ENCODE measurements at regions not wholly inside any gene's neighbourhood (a gene's known extent, or its start where the extent isn't known, plus 50 kb on each side); places are given as distances from the start of the nearest gene placed in this dataset.

DNA sequence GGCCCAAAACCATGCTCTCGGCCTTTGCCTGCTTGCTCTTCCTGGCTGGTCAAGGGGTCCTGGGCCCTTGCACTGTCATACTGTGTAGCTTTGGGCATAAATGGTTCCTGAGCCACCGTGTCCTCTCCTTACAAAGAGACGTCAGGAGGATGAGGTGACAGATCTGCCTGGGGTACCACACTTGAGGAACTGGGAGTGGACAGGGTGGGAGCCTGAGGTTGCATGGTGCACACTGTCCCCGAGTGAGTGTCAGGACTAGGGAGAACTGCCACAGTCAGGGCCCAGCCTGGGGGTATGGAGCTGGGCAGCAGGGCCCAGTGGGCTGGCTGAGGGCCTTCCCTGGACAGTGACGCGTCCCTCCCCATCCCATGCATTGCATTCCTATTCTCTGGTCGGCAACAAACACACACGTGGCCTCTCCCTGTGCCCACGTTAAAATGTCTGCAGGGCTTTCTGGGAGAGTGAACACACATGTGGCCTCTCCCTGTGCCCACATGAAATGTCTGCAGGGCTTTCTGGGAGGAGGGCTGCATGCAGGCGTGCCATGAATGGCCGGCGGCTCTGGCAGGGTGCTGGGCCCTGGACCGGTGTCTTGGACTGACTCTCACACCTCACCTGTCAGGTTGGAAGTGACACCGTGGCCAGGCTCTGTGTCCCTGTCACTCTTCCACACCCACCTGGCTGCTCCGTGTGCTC, 122.1 kb upstream of the COL5A1 start:
- no peaks in the 10 kb centered on the region for H3K36me3 ChIP-seq (ENCODE audit: control insufficient read depth, insufficient read depth, low read length)
- peaks cover 1% of the 10 kb centered on the region for H3K9me3 ChIP-seq (ENCODE audit: control insufficient read depth, low read depth, low read length)
- no peak for DNase-seq
- H3K4me3 ChIP-seq (ENCODE audit: low read length), result no peak overlapping the region
- H3K27me3 ChIP-seq (ENCODE audit: control insufficient read depth, insufficient read depth, low read length), result peaks cover 7% of the 10 kb centered on the region
- WGBS (ENCODE audit: insufficient coverage, low lambda C conversion rate), result no CpG with 5 or more reads among the region's 15 CpGs
- H3K27ac ChIP-seq (ENCODE audit: low read length), result no peak overlapping the region
- H3K4me1 ChIP-seq (ENCODE audit: control insufficient read depth, insufficient read depth, low read length), result no peaks in the 10 kb centered on the region

DNA sequence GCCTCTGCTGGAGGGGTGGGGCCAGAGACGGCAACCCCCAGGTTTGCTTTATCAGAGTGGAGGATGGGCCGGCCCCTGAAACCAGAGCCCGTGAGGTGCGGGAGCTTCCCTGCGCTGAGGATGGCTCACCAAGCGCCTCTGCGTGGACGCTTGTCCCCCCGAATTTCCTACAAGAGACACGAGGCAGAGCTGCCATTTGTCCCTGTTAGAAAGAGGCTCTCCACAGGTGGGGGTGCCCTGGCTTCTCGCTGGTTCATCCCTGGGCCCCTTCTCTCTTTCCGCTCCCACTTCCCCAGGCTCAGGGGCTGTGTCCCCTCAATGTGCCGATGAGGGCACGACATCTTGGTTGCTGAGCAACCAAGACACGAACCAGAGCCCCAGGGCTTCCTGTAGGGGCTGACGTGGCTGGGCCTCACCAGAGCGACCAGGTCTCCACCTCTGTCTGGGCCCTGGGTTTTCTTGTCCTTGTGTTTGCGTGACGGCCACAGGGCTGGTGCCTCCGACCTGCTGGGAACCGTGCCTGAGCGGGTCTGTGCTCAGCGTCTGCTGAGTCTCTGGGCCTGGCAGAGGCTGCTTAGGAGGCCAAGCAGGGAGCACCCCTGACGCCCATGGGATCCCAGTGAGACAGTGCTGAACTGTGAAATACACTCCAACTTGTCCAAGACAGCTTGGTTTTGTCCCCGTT, 119.6 kb upstream of the COL5A1 start:
- peaks cover 7% of the 10 kb centered on the region for H3K27me3 ChIP-seq (ENCODE audit: control insufficient read depth, insufficient read depth, low read length)
- no peaks in the 10 kb centered on the region for H3K9me3 ChIP-seq (ENCODE audit: control insufficient read depth, low read depth, low read length)
- DNase-seq, result no peak
- no CpG with 5 or more reads among the region's 25 CpGs for WGBS (ENCODE audit: insufficient coverage, low lambda C conversion rate)
- H3K27ac ChIP-seq (ENCODE audit: low read length), result no peak overlapping the region
- H3K36me3 ChIP-seq (ENCODE audit: control insufficient read depth, insufficient read depth, low read length), result no peaks in the 10 kb centered on the region
- H3K4me1 ChIP-seq (ENCODE audit: control insufficient read depth, insufficient read depth, low read length), result no peaks in the 10 kb centered on the region
- no peak overlapping the region for H3K4me3 ChIP-seq (ENCODE audit: low read length)

GRCh38 chr9:134522502-134522848, 119.1 kb upstream of the COL5A1 start:
- no peak overlapping the region for H3K4me3 ChIP-seq (ENCODE audit: low read length)
- no peak overlapping the region for H3K27ac ChIP-seq (ENCODE audit: low read length)
- peaks cover 7% of the 10 kb centered on the region for H3K27me3 ChIP-seq (ENCODE audit: control insufficient read depth, insufficient read depth, low read length)
- DNase-seq, result no peak
- no peaks in the 10 kb centered on the region for H3K36me3 ChIP-seq (ENCODE audit: control insufficient read depth, insufficient read depth, low read length)
- no peaks in the 10 kb centered on the region for H3K9me3 ChIP-seq (ENCODE audit: control insufficient read depth, low read depth, low read length)
- WGBS (ENCODE audit: insufficient coverage, low lambda C conversion rate), result no CpG with 5 or more reads among the region's 7 CpGs
- H3K4me1 ChIP-seq (ENCODE audit: control insufficient read depth, insufficient read depth, low read length), result no peaks in the 10 kb centered on the region

- H3K4me3 ChIP-seq (ENCODE audit: low read length), result no peak overlapping the region
- no peaks in the 10 kb centered on the region for H3K9me3 ChIP-seq (ENCODE audit: control insufficient read depth, low read depth, low read length)
- no peak overlapping the region for H3K27ac ChIP-seq (ENCODE audit: low read length)
- no peaks in the 10 kb centered on the region for H3K36me3 ChIP-seq (ENCODE audit: control insufficient read depth, insufficient read depth, low read length)
- no peak for DNase-seq
- peaks cover 7% of the 10 kb centered on the region for H3K27me3 ChIP-seq (ENCODE audit: control insufficient read depth, insufficient read depth, low read length)
- WGBS (ENCODE audit: insufficient coverage, low lambda C conversion rate), result 82% methylated on average over 4 of the region's 11 CpGs
- no peaks in the 10 kb centered on the region for H3K4me1 ChIP-seq (ENCODE audit: control insufficient read depth, insufficient read depth, low read length)
These were observed 118.6 kb upstream of the COL5A1 start for GRCh38 chr9:134522976-134523375.

DNA sequence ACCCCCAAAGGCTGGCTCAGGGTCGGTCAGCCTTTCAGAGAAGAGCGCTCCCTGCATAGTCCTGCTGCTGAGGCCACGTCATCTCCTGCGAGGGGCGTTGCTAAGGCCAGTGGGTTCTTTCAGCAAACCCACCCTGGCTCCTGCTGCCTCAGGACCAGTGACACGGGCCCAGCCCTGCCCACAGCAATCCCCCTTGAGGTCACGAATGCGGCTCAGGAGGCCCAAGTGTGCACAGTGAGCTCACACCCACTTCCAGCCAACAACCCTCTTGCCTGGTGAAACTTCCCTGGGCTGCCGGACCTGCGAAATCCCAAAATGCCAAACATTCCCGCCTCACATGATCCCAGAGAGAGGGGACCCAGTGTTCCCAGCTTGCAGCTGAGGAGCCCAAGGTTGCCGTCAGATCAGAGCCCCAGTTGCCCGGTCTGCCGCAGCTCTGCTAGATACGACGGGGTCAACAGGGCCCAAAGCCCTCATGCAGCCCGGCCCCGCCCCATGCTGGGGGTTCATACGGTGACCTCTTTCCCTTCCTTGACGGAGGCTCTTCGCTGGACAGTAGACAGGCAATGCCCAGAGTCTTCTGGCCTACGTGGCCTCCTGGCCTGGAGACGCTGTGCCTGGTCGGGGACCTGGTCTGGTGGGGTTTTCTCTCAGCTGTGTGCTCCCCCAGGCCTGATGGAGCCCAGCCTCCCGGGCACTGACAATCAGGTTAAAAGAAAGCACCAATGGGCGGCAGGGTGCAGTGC, 116.4 kb upstream of the COL5A1 start:
- Histone ChIP-seq H3K9me3 (ENCODE audit: control insufficient read depth, low read depth, low read length) (peaks cover under 1% of the 10 kb centered on the region), H3K4me3 (ENCODE audit: low read length) (no peak overlapping the region), H3K27ac (ENCODE audit: low read length) (no peak overlapping the region), H3K4me1 (ENCODE audit: control insufficient read depth, insufficient read depth, low read length) (no peaks in the 10 kb centered on the region), H3K36me3 (ENCODE audit: control insufficient read depth, insufficient read depth, low read length) (no peaks in the 10 kb centered on the region), H3K27me3 (ENCODE audit: control insufficient read depth, insufficient read depth, low read length) (peaks cover 7% of the 10 kb centered on the region)
- DNase-seq, result no peak
- WGBS (ENCODE audit: insufficient coverage, low lambda C conversion rate), result no CpG with 5 or more reads among the region's 26 CpGs

- no peak for DNase-seq
These were observed 115.6 kb upstream of the COL5A1 start for GRCh38 chr9:134525841-134526583.

DNA sequence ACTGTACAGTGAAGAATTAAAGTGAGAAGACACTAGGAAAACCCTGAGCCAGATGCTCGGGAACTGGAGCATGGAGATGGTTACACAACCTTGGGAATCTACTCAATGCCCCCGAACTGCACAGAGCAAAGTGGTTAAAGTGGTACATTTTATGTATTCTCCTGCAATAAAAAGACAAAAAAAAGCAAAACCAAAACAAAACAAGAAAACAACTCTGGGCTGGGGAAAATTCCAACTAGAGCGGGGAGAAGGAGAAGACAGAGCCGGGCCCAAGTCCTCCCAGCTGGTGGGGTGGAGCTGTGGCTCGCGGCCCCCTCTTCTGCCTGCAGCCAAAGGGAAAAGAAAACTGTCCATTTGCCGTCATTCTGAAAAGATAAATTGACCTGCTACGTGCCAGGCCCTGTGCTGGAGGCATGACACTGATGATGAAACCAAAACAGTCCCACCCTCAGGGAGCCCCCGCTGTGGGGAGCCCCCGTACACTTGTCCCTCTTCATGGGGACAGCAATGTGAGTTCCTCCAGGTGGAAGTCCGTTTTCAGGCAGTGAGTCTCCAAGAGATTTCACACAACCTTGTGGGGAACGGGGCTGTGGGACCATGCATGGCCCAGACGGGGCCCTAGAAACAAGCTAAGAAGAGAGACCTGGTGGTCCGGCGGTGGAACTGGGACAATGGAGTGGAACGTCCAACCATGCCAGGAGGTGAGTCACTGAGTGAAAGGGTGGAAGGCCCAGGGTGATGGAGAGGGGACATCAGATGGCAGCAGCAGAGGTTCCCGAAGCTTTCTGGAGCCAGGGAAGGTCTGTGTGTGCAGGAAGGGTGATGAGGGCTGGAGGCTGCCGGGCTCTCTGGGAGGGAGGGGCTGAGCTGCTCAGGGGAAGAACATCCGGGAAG, 114.8 kb upstream of the COL5A1 start:
- Histone ChIP-seq H3K27ac (ENCODE audit: low read length) (peak overlapping the region; percentile 45), H3K27me3 (ENCODE audit: control insufficient read depth, insufficient read depth, low read length) (peaks cover 6% of the 10 kb centered on the region), H3K4me1 (ENCODE audit: control insufficient read depth, insufficient read depth, low read length) (no peaks in the 10 kb centered on the region), H3K9me3 (ENCODE audit: control insufficient read depth, low read depth, low read length) (peaks cover 3% of the 10 kb centered on the region), H3K4me3 (ENCODE audit: low read length) (no peak overlapping the region), H3K36me3 (ENCODE audit: control insufficient read depth, insufficient read depth, low read length) (no peaks in the 10 kb centered on the region)
- no CpG with 5 or more reads among the region's 19 CpGs for WGBS (ENCODE audit: insufficient coverage, low lambda C conversion rate)
- DNase-seq, result no peak

More at GRCh38 chr9:134525841-134526583, 115.6 kb upstream of the COL5A1 start:
- no peaks in the 10 kb centered on the region for H3K4me1 ChIP-seq (ENCODE audit: control insufficient read depth, insufficient read depth, low read length)
- H3K4me3 ChIP-seq (ENCODE audit: low read length), result no peak overlapping the region
- H3K9me3 ChIP-seq (ENCODE audit: control insufficient read depth, low read depth, low read length), result peaks cover 3% of the 10 kb centered on the region
- peak overlapping the region; percentile 45 for H3K27ac ChIP-seq (ENCODE audit: low read length)
- H3K36me3 ChIP-seq (ENCODE audit: control insufficient read depth, insufficient read depth, low read length), result no peaks in the 10 kb centered on the region
- WGBS (ENCODE audit: insufficient coverage, low lambda C conversion rate), result no CpG with 5 or more reads among the region's 26 CpGs
- H3K27me3 ChIP-seq (ENCODE audit: control insufficient read depth, insufficient read depth, low read length), result peaks cover 7% of the 10 kb centered on the region

- no peak overlapping the region for H3K27ac ChIP-seq (ENCODE audit: low read length)
- no peak for DNase-seq
- H3K4me3 ChIP-seq (ENCODE audit: low read length), result no peak overlapping the region
- H3K9me3 ChIP-seq (ENCODE audit: control insufficient read depth, low read depth, low read length), result peaks cover 3% of the 10 kb centered on the region
- no peaks in the 10 kb centered on the region for H3K4me1 ChIP-seq (ENCODE audit: control insufficient read depth, insufficient read depth, low read length)
- no peaks in the 10 kb centered on the region for H3K36me3 ChIP-seq (ENCODE audit: control insufficient read depth, insufficient read depth, low read length)
- no peaks in the 10 kb centered on the region for H3K27me3 ChIP-seq (ENCODE audit: control insufficient read depth, insufficient read depth, low read length)
These were observed 110.9 kb upstream of the COL5A1 start for GRCh38 chr9:134530724-134531123.

DNA sequence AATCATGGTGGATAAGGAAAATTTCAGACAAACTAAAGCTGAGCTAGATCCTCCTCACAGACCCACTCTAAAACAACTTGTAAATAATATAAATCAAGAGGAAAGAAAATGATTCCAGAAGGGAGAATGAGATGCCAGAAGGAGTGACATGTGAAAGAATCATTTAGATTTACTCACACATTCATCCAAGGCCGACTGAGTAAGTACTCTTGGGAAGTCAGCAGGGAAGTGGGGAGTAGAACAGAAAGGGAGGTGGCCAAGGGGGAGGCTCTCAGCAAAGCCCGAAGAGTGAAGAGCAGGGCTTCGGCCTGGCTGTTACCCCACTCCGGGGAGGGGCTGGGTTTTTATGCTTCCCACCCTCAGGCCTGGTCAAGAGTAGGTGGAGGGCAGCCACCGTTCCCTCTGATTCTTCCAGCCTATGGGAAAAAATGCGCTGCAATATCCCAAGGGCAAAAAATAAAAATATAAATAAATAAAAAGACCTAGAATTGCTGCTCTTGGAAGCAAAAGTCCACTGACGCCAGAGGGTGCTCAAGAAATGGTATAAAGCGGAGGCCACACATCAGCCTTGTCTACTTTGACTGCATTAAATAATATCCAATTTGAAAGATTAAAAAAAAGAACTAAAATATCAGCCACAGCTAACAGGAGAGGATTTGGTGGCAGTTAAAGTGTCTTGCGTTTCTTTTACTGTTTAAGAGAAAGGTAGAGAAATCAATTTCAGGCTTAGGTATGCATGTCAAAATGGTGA, 110.2 kb upstream of the COL5A1 start:
- Histone ChIP-seq H3K27me3 (ENCODE audit: control insufficient read depth, insufficient read depth, low read length) (no peaks in the 10 kb centered on the region), H3K4me3 (ENCODE audit: low read length) (no peak overlapping the region), H3K36me3 (ENCODE audit: control insufficient read depth, insufficient read depth, low read length) (no peaks in the 10 kb centered on the region), H3K27ac (ENCODE audit: low read length) (no peak overlapping the region), H3K4me1 (ENCODE audit: control insufficient read depth, insufficient read depth, low read length) (no peaks in the 10 kb centered on the region), H3K9me3 (ENCODE audit: control insufficient read depth, low read depth, low read length) (peaks cover 3% of the 10 kb centered on the region)
- WGBS (ENCODE audit: insufficient coverage, low lambda C conversion rate), result 84% methylated on average over 4 of the region's 9 CpGs
- no peak for DNase-seq

Measured in large intestine (tissue), 3 donors.